ENCODE measurements at regions not wholly inside any gene's neighbourhood (a gene's known extent, or its start where the extent isn't known, plus 50 kb on each side); places are given as distances from the start of the nearest gene placed in this dataset.

DNA sequence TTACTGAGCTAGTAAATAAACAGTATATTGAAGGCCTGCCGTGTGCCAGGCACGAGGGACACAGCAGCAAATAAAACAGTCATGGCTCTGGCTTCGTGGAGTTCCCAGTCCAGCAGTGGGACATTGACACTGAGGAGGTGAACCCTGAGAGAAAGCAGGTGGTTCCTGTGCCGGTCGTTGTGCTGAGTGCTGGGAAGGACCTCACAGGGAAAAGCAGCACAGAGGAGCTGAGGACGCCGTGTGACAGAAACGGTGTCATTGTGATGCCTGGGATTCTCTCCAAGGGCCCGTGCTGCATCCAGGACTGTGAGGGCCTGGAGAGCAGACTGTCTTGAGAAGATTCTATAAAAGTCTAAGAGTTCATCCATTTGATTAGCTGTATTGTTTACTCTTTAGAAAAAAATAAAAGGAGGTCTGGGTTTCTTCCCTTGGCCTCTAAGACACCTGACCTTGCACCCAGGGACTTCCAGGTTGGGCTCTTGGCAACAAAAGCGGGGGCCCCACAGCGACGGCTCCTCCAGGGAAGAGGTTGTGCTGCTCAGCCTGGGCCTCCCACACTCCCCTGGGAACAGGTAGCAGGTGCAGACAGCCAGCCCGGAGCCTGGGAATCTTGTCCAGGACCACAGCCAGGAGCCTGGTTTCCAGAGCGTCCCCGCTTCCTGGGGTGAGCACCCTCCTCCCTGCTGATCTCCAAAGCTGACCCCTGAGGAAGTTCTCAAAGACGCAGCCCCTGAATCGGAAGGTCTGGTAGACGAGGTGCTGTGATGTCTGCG lies 251.2 kb upstream of the PMEPA1 start:
- DNase-seq, result no peak

DNA sequence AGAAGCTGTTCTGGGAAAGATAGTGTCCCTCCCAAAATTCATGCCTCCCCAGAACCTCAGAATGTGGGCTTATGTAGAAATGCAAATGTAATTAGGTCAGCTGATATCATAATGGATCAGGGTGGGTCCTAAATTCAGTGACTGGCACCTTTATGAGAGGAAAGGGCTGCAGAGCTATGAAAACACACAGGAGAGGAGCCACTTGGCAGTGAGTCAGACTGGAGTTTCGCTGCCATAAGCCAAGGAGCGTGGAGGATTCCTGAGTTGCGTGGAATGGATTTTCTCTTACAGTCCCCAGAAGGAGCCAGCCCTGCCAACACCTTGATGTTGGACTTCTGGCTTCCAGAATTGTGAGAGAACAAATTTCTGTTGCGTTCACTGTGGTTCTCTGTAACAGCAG lies 249.8 kb upstream of the PMEPA1 start:
- DNase-seq, result no peak

DNA sequence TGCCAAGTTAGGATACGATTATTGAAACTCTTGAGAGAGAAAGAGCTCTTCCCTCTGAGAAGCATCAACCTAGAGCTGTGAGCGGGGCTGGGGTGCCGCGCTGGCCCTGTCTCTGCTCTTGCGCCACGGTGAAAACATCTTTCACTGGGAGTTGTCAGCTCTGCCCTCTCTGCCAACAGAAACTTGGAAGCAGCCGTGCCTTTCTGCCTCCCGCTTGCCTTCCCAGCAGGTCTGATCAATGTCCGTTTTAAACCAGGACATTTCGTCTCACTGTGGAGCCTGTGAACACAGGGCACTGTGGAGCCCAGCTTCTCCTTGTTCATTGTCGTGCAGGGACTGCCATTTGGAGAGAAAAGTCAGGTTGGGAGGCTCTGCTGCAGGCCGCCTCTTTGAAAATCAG lies 249.2 kb upstream of the PMEPA1 start:
- no peak for DNase-seq

DNA sequence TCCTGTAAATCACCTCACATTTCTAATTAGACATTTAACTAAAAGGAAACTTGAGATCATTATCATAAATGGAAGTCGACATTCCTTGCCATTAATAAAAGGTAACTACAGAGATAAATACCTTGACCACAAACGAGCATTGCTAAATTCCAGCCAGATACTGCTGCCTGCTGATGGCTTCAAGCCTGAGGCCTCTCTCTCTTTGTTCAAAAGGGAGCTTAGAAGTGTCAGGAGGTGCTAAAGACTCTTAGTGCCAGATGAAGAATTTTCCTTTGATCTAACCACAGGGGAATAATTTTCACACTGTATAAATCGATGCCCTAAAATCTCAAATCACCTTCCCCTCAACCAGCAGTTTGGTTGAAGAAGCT lies 248.2 kb upstream of the PMEPA1 start:
- no peak for DNase-seq

DNA sequence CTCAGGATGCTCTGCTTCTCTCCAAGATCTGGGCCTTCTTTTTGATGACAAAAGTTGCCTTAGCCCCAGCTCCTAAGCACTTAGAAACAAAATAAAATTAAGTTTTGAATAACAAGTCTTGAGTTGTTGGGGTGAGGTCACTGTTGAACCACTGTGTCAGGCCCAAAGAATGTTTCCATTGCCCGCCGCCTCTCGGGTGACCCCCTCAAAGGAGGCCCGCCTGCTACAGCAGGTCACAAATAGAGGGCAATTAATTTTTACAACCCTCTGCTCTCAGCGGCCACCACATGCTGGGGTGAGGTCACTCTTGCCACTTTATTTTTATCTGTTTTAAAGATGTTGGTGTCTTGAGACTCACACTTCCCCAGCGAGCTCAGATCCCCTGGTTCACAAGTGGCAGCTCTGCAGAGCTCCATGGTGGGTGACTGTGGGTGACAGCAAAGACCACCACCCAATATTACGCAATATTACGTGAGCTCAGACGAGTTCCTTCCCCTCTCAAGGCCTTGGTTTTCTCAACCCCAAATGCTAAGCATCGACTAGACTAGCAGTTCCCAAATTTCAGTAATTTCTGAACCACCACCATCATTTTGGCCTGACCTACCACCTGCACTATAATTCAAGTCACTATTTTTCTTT lies 247.7 kb upstream of the PMEPA1 start:
- no peak for DNase-seq

DNA sequence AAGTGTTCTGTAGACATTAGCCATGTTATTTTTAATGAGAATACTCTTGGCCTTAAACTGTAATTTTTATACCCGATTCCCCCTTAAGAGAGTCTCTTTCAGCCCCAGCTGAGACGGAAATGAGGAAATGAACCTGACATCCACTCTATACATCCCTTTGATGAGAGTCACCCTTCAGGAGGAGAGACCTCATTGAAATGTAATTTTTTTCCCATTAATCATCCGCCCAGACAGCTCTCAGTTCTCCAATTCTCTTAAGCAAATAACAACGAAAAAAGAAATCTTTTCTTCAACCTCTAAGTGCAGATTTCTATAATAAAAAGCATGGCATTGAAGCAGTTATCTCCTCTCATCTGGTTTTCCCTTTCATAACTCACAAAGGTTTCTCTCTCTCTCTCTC lies 243.8 kb upstream of the PMEPA1 start:
- no peak for DNase-seq

DNA sequence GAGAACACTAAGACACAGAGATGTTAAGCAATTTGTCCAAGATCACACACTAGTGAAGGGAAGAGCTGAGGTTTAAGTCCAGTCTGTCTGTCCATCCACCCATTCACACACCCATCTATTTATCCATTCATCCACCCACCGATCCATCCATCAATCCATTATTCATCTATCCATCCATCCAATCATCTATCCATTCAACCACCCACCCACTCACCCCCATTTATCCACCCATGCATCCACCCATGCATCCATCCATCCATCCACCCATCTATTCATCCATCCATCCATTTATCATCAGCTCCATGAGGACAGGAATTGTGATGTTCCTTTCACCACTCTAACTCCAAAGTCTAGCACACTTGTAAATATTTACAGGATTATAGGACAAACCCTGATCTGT lies 242.3 kb upstream of the PMEPA1 start:
- no peak for DNase-seq

DNA sequence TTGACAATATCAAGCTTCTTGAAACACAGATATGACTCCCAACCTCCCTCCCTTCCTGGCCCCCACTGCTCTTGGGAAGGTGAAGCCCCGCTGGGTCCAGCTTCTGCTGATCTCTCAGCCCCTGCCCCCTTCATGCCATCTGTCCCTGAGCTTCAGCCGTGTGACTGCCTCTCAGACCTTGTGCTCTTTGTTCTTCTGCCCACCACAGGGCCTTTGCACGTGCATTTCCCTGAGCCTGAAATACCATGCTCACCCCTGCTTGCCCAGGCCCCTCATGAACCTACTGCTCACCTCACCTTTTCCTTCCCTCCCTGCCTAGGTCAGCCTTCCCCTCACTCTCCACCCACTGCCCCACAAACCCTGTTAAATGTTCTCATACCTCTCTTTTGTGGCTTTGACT lies 241.7 kb upstream of the PMEPA1 start:
- no peak for DNase-seq

DNA sequence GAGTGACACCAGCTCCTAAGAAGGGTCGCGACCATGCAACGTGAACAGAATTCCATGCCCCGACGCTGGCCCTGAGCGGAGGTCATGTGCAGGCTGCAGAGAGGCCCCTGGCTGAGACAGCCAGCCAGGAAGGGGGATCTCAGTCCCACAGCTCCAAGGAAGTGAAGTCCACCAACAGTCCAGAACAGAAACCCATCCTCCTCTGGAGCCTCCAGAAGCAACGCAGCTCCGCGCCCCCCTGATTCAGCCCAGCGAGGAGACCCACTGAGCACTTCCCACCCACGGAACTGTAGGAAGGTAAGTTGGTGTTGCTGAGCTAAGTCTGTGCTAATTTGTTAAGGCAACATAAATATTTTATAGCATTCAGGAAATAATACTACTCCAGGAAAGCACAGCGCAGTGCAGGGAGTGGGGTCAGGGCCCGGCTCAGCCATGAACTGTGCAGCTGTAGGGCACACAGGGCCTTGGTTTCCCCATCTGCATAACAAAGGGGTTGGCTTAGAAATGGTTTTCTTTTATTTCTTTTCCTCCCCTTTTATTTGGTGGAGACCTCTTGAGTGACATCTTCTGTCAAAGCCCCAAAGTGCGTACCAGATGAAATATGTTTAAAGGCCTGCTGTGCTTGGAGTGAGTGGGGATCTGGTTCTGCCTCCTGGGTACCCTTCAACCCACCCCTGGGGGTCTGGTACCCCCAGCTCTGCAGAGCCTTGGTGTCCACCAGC lies 241.1 kb upstream of the PMEPA1 start:
- no peak for DNase-seq

DNA sequence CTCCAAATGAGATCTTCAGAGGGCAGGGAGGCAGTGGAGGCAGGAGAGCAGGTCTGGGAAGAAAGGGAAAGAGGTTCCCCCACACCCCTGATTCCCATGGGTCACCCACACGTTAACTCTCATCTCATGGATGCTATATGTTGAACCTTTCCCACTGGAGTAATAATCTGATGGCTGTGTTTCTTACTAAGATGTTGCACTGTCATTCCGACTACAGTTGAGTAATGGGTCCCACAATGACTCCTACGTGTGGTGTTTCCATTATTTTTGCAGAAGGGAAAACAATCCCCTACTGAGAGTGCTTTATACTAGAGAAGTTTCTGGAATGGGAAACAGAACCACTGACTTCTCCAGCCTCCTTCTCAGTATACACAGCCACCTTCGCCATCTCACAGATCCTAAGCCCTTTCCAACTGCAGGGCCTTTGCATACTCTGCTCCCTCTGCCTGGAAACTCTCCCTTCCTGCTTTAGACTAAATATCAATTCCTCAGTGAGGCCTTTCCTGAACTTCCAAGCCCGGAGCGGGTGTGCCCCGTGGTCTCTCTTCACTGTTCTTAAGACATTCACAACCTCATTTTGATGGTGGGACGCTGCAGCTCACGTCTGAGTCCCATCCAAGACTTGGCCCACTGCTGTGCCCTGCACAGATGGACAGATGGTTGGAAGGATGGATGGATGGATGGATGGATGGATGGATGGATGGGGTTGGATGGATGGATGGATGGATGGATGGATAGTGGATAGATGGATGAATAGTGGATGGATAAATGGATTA lies 238.6 kb upstream of the PMEPA1 start:
- no peak for DNase-seq

DNA sequence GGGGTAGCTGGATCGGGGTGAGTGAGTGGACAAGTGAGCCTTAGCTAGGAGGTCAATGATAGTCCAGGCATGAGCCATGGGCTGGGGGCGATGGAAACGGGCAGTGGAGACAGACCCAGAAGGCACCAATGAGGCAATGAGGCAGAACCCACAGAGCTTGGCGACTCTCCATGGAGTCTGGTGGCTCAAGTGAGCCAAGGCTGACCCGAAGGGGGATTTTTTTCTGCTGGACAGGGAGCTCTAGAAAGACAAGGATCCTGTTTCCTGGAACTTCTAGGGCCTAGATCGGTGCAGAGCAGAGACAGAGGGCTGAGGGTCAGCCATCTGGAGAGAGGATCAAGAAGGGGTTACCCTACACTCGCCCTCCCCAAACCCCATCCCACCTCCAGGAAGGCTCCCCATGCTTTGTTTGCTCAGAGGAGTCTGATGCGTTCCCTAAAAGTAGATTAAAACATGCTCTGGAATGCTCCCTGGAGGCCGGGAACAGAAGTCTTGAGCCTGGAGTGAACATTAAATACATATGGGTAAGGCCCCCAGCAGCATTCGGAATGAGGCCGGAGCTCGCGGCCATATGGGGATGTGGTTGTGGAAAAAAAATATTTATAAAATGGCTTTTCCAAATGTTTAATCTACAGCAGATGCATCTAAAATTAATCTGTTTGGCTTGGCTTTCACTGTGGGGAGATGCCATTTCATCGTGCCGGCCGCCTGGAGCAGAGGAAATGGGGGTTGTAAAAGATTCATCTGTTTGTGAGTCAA lies 237.8 kb upstream of the PMEPA1 start:
- DNase-seq, result no peak

DNA sequence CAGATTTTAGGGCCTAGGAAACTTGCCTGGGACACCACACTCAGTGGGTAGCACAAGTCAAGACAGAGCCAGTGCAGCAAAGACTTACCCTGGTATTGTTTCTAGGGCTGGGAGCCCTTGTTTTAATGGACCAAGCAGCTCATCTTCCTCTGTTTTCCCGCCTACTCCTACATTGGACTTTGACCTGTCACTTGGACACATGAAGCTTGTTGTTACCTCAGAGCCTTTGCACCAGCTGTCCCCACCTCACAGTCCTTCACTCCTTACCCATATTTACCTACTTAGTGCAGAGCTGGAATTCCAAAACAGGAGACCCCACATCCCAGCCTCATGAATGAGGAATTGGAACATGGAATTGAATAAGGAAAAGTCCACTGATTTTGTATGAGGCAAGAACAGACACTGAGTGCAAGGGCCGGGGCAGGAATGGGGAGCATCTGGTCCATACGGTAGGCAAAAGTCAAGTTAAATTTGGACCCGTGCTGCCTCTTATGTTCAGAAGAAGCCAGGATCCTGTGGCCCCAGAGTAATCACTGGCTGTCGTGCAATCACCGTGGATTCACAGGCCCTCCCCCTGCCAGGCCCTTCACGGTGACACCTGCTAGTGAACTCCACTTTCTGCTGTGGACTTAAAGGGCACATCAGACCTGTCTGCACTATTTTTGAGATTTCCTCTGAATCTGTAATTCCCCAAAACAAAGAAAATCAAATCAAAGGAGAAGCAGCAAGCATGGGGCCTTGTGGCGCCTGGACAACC lies 236.9 kb upstream of the PMEPA1 start:
- DNase-seq, result no peak

DNA sequence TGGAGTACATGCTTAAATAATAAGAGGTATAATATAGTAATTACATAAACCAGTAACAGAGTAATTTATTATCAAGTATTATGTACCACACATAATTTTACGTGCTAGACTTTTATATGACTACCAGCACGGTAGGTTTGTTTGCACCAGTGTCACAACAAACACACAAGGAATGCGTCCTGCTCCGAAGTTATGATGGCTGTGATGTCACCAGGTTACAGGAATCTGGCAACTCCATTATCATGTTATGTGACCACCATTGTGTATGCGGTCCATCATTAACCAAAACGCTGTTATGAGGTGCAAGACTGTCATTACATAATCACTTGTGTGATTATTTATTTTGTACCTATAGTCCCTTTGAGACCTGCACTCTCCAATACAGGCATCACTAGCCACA lies 235.2 kb upstream of the PMEPA1 start:
- DNase-seq, result no peak

DNA sequence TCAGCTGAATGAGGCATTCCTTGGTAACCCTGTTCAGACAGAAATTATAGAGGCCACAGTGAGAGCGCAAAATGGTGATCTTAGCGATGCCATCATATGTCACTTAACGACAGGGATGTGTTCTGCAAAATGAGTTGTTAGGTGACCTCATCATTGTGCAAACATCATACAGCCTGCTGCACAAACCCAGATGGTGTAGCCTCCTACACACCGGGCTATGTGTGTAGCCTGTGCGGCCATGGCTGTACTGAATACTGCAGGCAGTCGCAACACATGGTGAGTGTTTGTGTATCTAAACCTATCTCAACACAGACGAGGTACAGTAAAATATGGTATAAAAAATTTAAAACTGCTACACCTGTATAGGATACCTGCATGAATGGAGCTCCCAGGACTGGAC lies 234.1 kb upstream of the PMEPA1 start:
- DNase-seq, result no peak

DNA sequence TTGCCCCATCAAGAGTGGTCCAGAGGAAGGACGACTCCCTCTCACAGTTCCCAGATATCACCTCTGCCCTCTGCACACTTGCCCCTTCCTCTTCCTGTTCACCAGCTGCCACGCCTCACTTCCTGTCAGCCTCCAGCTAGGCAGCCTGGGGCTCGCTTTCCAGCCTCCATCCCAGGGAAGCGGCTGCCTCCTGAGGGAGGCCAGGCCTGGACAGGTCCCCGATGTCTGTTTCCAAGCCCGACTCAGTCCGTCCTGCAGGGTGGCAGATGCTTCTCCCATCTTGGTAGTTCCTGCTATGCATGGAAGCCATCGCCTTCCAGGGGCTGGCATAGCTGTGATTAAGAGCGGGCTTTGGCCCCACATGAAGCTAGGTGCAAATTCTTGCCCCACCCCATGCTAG lies 233.5 kb upstream of the PMEPA1 start:
- DNase-seq, result no peak

DNA sequence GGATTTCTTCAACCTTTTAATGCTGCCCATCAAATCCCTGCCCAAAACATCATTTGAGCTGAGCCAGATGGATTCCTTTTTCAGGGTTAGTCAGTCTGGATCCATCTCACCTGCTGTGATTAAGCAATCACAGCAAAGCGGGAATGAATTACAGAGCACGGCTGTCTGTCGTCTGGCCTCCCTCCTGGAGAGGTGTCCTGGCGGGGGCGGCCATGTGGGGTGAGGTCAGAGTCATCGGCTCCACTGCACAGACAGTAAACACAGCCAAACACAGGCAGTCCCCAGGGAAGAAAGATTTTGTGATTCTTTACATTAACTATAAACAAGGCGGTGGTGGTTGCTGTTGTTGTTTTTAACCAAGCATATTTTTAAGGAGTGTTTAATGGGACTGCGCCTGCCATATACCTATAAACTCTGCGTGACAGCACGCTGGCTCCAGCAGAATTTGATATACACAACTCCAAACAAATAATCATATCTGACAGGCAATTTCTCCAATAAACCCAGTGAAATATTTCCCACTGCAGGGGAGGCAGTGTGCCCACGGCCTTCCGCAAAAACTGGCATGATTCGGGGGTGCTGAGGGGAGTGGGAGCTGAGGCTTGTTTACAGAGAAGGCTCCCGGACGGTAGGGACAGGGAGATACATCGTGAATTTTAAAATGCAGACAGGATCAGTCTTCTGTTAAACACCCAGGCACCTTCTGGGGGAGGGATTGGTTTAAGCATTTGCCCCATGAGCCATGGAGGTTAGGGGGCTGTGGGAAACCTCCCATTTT lies 232.0 kb upstream of the PMEPA1 start:
- DNase-seq, result no peak

DNA sequence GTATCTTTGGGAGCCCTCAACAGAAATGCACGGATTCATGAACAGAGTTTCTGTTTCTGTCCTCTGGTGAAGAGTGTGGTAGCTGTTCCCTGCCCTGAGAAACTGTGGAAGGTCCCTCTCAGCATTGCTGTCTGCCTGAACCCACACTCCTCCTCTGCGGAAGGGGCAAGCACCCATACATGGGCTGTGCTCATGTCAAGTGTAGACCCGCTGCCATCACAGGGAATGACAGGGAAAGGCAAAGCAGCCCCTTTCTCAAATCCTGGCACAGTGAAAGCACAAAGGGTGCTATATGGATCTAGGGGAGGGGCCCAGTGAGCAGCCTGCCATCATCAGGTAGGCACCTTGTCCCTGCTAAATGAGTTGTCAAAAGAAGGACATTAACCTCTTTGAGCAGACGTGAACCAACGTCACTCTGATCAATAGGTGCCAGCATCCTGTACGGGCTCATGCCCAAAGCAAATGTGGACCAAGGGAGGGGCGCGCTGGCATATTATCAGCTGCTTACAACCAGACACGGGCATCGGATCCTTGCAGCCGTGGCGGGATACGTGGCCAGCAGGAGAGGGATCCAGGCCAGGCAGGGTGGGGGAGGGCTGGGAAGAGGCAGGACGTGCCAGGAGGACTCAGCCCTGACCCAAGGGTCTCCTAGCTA lies 231.2 kb upstream of the PMEPA1 start:
- DNase-seq, result no peak

DNA sequence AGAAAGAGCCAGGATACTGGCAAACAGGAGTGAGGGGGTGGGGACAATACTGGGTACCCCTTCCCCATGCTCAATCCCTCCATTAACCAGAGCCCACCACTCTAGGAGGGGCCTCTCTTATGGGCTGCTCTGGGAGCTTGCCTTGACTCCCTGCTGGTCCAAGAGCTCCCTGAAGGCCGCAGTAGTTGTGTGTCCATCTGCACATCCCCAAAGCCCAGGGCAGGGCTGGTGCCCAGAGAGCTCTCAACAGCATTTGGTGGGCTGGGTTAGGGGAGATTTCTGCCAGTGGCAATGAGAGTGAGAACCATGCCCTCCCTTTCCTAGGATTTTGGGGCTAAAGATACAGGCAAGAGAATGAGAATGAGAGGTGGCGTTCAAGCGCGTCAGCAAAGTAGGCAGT lies 230.6 kb upstream of the PMEPA1 start:
- DNase-seq, result no peak

DNA sequence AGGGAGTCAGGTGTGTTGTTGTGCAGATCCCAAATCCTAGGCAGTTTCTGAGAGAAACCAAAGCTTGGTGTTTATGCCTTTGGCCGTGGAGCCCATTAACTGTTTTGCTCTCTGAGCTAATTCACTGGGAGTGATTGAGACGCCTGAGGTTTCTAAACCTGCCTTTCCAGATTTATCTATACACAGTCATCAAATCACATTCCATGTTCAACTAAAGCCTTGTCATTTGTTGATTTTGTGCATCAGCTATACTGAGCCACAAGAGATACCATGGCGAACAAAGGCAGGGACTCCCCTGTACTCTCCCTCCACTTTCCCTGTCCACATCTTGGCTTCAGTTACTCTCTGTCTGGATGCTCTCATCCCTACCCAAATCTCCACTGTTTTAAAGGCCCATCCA lies 229.7 kb upstream of the PMEPA1 start:
- DNase-seq, result no peak

Measured in activated CD4-positive, alpha-beta T cell treated with anti-CD3 and anti-CD28 coated beads, Interleukin-2, amount 50 U/mL, for 16 hours (primary cell).